Tibial nerve (tissue), 4 donors: ENCODE measurements at regions not wholly inside any gene's neighbourhood (a gene's known extent, or its start where the extent isn't known, plus 50 kb on each side); places are given as distances from the start of the nearest gene placed in this dataset.

Experiments
- CTCF ChIP-seq, 5 experiments: fragments of 200-600 bp in 3 of 5; fragments of 450-650 bp in 2 of 5; sonication (generic) in 3 of 5; IDR thresholded peaks; one replicate each; pipeline ENCODE4 v1.5.1; 2016 to 2019; ENCODE audit warnings: antibody characterized with exemption in 5 of 5, mild to moderate bottlenecking in 3 of 5, moderate library complexity in 2 of 5
- EP300 ChIP-seq, 2 donors: sonication (generic); formaldehyde crosslinking; IDR thresholded peaks; one replicate each; pipeline ENCODE4 v1.6.1; 2017; ENCODE audit warnings: antibody characterized with exemption in 2 of 2, mild to moderate bottlenecking in 1 of 2
- POLR2A ChIP-seq, 2 donors: fragments of 450-650 bp; IDR thresholded peaks; one replicate each; pipeline ENCODE4 v1.6.1; 2017; ENCODE audit warnings: antibody characterized with exemption in 2 of 2, mild to moderate bottlenecking in 2 of 2, moderate library complexity in 2 of 2

GRCh38 chr5:97476852-97477534, 293.9 kb upstream of the RIOK2 start:
- TF ChIP-seq POLR2A (IDR thresholded peaks at IDR 0.05) = no peak
- no peak for TF ChIP-seq CTCF (IDR thresholded peaks at IDR 0.05)
- no peak for TF ChIP-seq EP300 (IDR thresholded peaks at IDR 0.05)
